Prostate gland (tissue), 2 donors: ENCODE measurements at regions not wholly inside any gene's neighbourhood (a gene's known extent, or its start where the extent isn't known, plus 50 kb on each side); places are given as distances from the start of the nearest gene placed in this dataset.

Experiments used
- CTCF ChIP-seq, 4 experiments: fragments of 200-600 bp in 2 of 4; fragments of 450-650 bp in 2 of 4; sonication (generic) in 2 of 4; IDR thresholded peaks; 1 replicate in 3 of 4; 2 replicates in 1 of 4; pipeline ENCODE4 v1.5.1; 2016 to 2019; ENCODE audit warnings: antibody characterized with exemption in 4 of 4, mild to moderate bottlenecking in 2 of 4, moderate library complexity in 2 of 4
- POLR2A ChIP-seq: fragments of 450-650 bp; IDR thresholded peaks from one replicate; pipeline ENCODE4 v1.6.1; 2016; ENCODE audit warnings: antibody characterized with exemption, mild to moderate bottlenecking

- TF ChIP-seq CTCF (IDR thresholded peaks at IDR 0.05), result no peak
- no peak for TF ChIP-seq POLR2A
Measured at GRCh38 chr1:96641282-96641681, 80.3 kb upstream of the PTBP2 start.
